Loucy (cell line): ENCODE measurements at regions not wholly inside any gene's neighbourhood (a gene's known extent, or its start where the extent isn't known, plus 50 kb on each side); places are given as distances from the start of the nearest gene placed in this dataset.

Source experiments
- EZH2phosphoT487 ChIP-seq: fragments of 200-600 bp; IDR thresholded peaks from 2 replicates; pipeline ENCODE4 v1.6.1; 2018; ENCODE audit warnings: antibody characterized with exemption, mild to moderate bottlenecking, moderate library complexity, borderline replicate concordance
- TF ChIP-seq, protein P1 (sequence below): fragments of 200-600 bp; sonication (generic); conservative IDR thresholded peaks from 2 replicates; pipeline ENCODE4 v1.5.1; 2014; ENCODE audit warnings: mild to moderate bottlenecking, antibody characterized with exemption, low read length

DNA sequence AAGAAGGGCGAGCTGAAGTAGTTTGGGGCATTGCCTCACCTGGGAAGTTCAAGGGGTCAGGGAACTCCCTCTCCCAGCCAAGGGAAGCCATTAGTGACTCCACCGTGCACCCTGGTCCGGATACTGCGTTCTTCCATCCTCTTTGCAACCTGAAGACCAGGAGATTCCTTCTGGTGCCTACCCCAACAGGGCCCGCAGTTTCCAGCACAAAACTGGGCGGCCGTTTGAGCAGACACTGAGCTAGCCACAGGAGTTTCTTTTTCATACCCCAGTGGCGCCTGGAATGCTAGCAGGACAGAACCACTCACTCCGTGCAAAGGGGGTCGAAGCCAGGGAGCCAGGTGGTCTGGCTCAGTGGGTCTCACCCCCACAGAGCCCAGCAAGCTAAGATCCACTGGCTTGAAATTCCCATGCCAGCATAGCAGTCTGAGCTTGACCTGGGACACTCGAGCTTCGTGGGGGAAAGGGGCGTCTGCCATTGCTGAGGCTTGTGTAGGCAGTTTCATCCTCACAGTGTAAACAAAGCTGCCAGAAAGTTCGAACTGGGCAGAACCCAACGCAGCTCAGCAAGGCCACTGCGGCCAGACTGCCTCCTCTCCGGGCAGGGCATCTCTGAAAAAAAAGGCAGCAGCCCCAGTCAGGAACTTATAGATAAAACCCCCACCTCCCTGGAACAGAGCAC, 1039.4 kb upstream of the IGFBP7 start:
- TF ChIP-seq, protein P1, sequence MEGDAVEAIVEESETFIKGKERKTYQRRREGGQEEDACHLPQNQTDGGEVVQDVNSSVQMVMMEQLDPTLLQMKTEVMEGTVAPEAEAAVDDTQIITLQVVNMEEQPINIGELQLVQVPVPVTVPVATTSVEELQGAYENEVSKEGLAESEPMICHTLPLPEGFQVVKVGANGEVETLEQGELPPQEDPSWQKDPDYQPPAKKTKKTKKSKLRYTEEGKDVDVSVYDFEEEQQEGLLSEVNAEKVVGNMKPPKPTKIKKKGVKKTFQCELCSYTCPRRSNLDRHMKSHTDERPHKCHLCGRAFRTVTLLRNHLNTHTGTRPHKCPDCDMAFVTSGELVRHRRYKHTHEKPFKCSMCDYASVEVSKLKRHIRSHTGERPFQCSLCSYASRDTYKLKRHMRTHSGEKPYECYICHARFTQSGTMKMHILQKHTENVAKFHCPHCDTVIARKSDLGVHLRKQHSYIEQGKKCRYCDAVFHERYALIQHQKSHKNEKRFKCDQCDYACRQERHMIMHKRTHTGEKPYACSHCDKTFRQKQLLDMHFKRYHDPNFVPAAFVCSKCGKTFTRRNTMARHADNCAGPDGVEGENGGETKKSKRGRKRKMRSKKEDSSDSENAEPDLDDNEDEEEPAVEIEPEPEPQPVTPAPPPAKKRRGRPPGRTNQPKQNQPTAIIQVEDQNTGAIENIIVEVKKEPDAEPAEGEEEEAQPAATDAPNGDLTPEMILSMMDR = no peak
- TF ChIP-seq EZH2phosphoT487 = no peak
